IPS-11a (cell line): ENCODE measurements at regions not wholly inside any gene's neighbourhood (a gene's known extent, or its start where the extent isn't known, plus 50 kb on each side); places are given as distances from the start of the nearest gene placed in this dataset.

Source experiments
- H3K4me3 ChIP-seq: one replicate; pipeline ENCODE4 v1.5.1; 2013; ENCODE audit warnings: low read depth, low read length, control low read depth

- H3K4me3 ChIP-seq: no peak overlapping the region
Observed at GRCh38 chr11:32039149-32039548, 51.7 kb upstream of the RCN1 start.

GRCh38 chr11:32034680-32035079 lies 56.2 kb upstream of the RCN1 start:
- H3K4me3 ChIP-seq: no peak overlapping the region

GRCh38 chr11:32034149-32034548 lies 56.7 kb upstream of the RCN1 start:
- H3K4me3 ChIP-seq: no peak overlapping the region

GRCh38 chr11:32033491-32033890 lies 57.4 kb upstream of the RCN1 start:
- no peak overlapping the region for H3K4me3 ChIP-seq

DNA sequence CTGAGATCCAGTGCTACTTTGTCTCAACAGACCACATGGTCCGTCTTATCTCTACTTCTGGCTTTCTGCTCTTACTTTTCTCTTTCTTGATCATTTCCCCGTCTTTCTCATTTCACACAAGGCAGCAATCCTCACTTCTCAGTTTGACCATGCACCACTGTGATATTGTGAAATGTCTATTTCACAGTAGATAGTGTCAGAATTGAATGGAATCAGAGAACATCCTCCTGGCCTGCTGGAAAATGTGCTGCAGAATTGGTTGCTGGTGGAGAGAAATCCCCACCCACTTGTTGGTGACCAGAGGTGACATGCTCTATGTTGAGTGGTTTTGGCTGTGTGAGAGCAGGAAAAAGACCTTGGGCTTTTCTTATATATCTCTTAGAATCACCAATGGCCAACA lies 57.8 kb upstream of the RCN1 start:
- no peak overlapping the region for H3K4me3 ChIP-seq

GRCh38 chr11:32032478-32032877 lies 58.4 kb upstream of the RCN1 start:
- no peak overlapping the region for H3K4me3 ChIP-seq

DNA sequence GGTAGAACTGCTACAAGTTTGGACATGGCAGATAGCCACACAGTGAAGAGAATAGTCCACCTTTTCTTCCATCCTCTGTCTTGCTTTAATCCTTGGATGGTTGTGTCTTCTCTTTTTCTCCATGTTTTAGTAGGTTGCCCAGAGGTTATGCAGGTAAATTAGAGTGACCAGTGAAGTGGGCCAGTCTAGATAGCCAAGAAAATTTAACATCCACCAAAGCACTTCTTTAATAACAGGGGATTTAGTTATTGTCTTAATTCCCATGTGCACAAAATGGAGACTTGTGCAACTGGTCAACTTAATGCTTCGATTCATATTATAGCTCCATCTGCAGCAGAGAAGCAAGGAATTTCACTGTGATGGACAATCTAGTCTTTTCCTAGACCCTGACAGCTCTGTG lies 58.8 kb upstream of the RCN1 start:
- no peak overlapping the region for H3K4me3 ChIP-seq

DNA sequence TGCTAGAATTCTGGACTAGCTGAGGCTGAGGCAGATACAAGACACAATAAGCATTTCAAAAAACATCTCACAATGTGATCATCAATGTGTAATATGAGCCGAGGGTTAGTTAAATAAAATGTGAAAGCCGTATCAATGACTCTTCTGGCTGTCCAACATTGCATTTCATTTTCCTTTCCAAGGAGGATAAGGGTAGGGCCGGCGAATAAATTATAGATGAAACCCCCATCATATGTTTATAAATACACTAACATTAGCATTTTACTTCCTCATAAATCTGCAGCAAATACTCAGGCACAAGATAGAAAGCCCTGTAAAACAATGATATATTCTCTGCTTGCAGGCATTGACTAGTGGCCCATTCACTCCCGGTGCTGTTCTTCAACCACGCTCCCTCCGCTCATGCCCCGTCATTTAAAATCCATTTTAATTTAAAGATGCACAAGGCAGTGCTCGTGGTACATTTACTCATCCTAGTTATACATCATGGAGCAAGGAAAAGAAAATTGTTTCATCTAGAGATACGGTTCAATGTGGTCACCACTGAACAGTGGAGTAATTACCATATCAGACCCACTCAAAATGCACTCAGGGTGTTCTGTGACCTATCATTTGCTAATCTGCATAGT lies 59.9 kb upstream of the RCN1 start:
- no peak overlapping the region for H3K4me3 ChIP-seq

DNA sequence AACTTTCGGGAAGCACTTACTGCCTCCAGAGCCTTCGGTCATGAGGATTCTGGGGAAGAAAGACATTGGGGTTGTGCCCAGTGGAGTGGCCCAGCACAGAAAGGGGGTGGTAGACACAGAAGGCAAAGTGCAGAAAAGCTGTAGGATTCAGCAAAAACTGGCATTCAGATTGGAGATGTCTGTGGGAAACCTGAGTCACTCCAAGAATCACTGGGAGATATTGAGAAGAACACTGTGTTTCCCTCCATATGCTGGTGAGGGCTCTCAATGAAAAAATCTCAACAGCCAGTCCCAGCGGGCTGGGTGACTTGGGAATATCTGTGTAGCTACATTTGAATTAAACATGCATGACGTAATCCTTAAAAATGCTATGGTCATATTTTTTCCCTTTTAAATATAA lies 61.2 kb upstream of the RCN1 start:
- no peak overlapping the region for H3K4me3 ChIP-seq

DNA sequence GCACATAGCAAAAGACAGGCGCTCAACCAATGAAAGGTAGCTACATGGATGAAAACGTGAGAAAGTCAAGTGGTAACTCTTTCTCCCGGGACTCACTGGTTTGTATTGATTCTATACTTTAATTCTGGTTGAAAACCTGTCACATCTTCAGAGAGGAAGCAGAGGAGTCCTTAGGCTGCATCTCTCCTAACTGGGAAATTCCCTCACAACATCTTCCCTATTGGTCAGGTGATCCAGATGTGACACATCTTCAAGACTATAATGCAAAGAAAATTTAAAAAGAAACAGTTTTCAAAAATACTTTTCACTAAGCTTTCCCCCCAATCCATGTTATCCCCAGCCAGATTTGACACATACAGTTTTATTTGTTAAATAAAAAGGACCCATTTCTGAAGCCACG lies 62.7 kb upstream of the RCN1 start:
- H3K4me3 ChIP-seq: no peak overlapping the region

GRCh38 chr11:32026766-32027165 lies 64.1 kb upstream of the RCN1 start:
- no peak overlapping the region for H3K4me3 ChIP-seq

DNA sequence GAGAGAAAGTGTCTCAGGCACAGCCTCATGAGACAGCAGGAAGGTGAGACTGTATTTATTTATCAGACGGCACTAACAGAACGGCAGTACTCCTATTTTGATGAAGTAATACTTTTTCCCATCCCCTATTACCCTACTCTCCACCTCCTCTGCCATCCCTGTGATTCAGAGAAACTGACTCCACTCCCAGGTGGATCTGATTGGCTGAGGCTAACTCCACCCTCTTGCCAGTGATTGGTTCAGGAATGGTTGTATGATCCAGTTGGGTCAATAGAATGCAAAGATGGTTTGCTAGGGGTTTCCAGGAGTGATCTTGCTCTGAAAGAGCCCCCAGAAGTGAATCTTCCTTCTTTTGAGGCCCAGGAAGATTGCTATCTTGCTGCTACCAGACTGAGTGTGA lies 65.9 kb upstream of the RCN1 start:
- H3K4me3 ChIP-seq: no peak overlapping the region

DNA sequence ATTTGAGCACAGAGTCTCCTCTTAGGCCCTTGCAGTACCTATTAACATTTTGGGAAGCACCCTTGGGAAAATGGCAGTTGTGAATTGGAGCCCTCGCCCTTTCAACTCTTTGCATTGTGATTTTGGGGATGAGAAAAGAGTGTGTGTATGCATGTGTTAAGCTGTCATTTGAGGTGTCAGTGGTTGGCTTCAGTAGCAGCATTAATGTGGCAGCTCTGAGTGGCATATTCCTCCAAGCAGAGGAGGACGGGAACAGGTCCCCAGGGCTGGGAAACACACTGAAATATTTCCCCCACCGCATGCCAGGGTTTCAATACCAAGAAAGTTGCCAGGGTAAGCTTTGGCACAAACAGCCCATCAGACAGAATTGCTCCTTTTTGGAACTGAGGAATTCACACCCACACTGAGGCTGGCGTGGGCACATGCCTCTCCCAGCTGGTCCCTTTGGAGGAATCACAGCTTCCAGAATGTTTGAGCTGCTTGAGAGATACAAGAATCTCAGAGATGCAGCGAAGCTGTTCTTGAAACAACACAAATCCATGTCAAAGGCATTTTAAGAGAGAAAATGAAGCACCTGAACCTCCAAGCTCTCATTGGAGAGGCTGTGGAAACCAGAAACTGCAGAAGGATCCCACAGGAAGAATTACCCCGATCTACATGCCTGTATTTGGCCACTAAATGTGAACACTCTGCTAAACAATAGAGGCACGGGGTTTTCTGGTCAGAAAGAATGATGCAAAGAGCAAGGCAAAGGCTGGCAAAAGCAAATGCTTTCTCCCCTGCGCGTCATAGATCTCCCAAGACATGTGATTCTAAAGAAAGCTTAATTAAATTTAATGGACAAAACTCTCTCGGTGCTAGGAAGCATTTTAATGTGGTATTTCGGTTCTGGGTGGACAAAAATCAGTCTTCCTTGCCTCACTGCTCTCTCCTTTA lies 67.2 kb upstream of the RCN1 start:
- H3K4me3 ChIP-seq: no peak overlapping the region

DNA sequence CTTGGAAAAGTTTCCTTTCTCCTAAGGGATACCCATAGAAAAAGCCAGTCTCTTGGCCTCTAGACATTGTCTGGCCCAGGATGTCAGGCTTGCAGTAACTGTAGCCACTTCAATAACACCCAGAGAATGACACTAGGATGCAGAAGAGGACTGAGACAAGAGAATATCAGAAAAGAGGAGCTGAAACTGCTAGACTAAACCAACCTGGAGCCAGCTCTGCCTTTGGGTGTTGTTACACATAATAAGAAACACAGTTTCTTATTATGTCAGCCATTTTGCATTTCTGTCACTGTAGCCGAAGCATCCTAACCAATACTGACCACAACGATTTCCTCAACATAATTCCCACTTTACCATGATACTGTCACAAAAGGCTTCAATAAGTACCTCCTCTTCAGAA lies 72.2 kb upstream of the RCN1 start:
- H3K4me3 ChIP-seq: no peak overlapping the region

DNA sequence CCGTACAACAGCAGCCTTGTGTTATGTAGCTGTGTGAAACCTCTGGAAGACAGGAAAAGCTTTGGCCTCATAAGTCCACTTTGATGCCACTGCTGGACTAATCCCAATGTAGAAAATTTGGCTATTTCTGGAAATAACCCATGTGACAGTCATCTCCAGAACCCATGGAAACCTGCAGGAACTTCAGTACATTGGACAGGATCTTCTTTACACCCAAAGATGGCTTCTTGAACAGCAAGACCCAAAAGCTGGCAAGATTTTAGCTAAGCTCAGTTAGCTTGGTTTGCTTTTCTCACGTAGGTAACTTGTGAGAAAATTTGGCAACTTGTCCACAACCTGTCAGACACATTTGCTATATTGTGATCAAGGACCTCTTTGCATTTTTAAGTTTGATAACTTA lies 74.8 kb upstream of the RCN1 start:
- no peak overlapping the region for H3K4me3 ChIP-seq

- H3K4me3 ChIP-seq: no peak overlapping the region
Observed at GRCh38 chr11:32015427-32015826, 75.4 kb upstream of the RCN1 start.

GRCh38 chr11:32013603-32014002 lies 77.3 kb upstream of the RCN1 start:
- no peak overlapping the region for H3K4me3 ChIP-seq

DNA sequence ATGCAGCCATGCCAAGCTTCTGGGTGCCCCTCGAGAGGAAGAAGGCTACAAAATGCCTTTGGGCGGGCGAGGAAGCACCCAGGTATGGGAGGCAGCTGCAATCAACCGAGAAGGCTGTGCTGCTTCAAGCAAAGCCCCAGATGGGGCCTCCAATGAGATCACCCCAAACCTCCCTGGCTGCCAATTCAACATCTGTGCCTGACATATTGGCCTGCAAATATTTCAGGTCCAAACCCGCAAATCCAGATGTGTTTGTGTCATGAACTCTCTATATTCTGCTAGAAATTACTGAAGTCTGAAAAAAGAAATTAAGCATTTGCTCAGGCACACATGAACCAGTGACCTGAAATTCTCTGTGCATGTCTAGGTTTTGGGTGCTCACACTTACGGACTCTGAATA lies 78.8 kb upstream of the RCN1 start:
- H3K4me3 ChIP-seq: no peak overlapping the region

DNA sequence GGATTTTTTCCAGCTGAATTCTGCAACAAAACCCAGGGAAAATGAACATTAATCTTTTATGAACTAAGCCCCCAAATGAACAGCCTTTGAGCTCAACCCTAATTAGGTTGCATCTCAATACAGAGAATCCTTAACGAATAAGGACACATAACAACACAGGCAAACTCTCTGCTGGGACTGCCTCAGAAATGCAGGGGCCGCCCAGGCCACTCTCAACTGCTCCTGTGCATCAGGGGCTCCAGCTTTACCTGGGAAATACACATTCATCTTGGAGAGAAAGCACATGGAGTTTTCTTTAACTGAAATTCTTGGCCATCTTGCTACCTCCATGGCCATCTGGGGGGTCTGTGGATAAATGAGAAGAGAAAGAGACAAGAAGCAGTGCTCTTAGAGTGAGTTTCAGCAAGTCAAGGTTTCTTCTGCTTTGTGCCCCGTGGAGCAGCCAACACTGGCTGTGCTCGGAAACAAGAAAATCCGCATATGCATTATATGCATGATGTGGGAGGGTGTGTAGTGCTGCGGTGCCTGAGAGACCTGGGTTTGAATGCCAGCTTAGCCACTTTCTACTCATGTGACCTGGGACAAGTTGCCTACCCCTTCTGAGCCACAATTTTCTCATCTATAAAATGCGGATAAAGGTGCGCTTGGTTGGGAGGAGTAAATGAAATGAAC lies 81.9 kb upstream of the RCN1 start:
- no peak overlapping the region for H3K4me3 ChIP-seq

- H3K4me3 ChIP-seq: no peak overlapping the region
Observed at GRCh38 chr11:32006799-32007388, 84.0 kb upstream of the RCN1 start.

GRCh38 chr11:32005786-32006416 lies 85.0 kb upstream of the RCN1 start:
- H3K4me3 ChIP-seq: no peak overlapping the region
